ENCODE measurements at regions not wholly inside any gene's neighbourhood (a gene's known extent, or its start where the extent isn't known, plus 50 kb on each side); places are given as distances from the start of the nearest gene placed in this dataset.
"Not testable (repeated sequence)": the region's sequence is repeated elsewhere in the genome, so short reads cannot be mapped to it uniquely, and the experiment has no call there.

DNA sequence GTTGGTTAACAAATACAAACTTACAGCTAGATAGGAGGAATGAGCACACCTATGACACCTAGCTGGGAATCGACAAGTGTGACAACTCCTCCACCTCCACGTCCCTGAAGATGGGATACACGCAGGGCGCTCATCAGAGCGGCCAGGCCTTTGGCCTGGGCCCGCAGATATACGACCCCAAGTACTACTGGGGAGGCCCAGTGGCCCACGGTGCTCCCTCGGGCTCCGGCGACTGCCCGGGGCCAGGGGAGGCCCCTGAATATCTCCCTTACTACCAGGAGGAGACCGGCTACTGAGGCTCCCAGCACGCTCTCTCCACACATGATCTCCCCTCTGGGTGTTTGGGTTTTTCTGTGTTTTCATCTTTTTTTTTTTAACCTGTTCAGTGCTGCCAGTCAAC is 801.3 kb downstream of the SPATA31A6 start:
- TF ChIP-seq, protein P1, sequence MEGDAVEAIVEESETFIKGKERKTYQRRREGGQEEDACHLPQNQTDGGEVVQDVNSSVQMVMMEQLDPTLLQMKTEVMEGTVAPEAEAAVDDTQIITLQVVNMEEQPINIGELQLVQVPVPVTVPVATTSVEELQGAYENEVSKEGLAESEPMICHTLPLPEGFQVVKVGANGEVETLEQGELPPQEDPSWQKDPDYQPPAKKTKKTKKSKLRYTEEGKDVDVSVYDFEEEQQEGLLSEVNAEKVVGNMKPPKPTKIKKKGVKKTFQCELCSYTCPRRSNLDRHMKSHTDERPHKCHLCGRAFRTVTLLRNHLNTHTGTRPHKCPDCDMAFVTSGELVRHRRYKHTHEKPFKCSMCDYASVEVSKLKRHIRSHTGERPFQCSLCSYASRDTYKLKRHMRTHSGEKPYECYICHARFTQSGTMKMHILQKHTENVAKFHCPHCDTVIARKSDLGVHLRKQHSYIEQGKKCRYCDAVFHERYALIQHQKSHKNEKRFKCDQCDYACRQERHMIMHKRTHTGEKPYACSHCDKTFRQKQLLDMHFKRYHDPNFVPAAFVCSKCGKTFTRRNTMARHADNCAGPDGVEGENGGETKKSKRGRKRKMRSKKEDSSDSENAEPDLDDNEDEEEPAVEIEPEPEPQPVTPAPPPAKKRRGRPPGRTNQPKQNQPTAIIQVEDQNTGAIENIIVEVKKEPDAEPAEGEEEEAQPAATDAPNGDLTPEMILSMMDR (IDR thresholded peaks at IDR 0.05; ENCODE audit: extremely low read depth in 1 of 2, insufficient read depth in 1 of 2, low read depth in 1 of 2, low read length in 2 of 2), result not testable (repeated sequence)
- not testable (repeated sequence) for TF ChIP-seq MAX (IDR thresholded peaks at IDR 0.05; ENCODE audit: insufficient read depth, insufficient read length); FOS (IDR thresholded peaks at IDR 0.05; ENCODE audit: borderline replicate concordance, insufficient read depth, low read length); EZH2 (IDR thresholded peaks at IDR 0.05; ENCODE audit: borderline replicate concordance, low read depth, low read length, severe bottlenecking); POLR2AphosphoS5 (IDR thresholded peaks at IDR 0.05; ENCODE audit: insufficient read depth, low read depth, low read length); GATA2 (IDR thresholded peaks at IDR 0.05; ENCODE audit: insufficient read depth, insufficient read length, low read depth, low read length); POLR2A (IDR thresholded peaks at IDR 0.05; ENCODE audit: low read depth, low read length)

Data from endothelial cell of umbilical vein (primary cell).